GM10248 (cell line): ENCODE measurements at regions not wholly inside any gene's neighbourhood (a gene's known extent, or its start where the extent isn't known, plus 50 kb on each side); places are given as distances from the start of the nearest gene placed in this dataset.
"Not testable (repeated sequence)": the region's sequence is repeated elsewhere in the genome, so short reads cannot be mapped to it uniquely, and the experiment has no call there.

Source experiments
- CTCF ChIA-PET: fragments of 300-600 bp; sonication (Branson Sonifier 250); formaldehyde crosslinking; extraction: SDS; loops from one replicate; lab custom pipeline; 2021; ENCODE audit warnings: antibody characterized with exemption; lab: Yijun Ruan, JAX
- POLR2A ChIA-PET: fragments of 350-650 bp; sonication (Branson Sonifier 250); formaldehyde crosslinking; extraction: SDS; loops from one replicate; lab custom pipeline; 2020; ENCODE audit warnings: antibody characterized with exemption; lab: Yijun Ruan, JAX
- DNase-seq: peaks from one replicate; pipeline ENCODE4 v3.0.0; 2012; ENCODE audit errors: extremely low spot score
- CTCF ChIP-seq: IDR thresholded peaks from 2 replicates; pipeline ENCODE4 v1.5.1; 2012; ENCODE audit warnings: mild to moderate bottlenecking, low read depth; ENCODE audit errors: extremely low read depth, missing control alignments, control extremely low read depth

GRCh38 chr13:83086088-83086487, 796.2 kb downstream of the SLITRK1 start:
- CTCF ChIA-PET: interaction anchor here (1.0 kb wide), 1 partner anchor 10 kb away, joined by 4 read pairs; no protein-coding TSS in a partner anchor
- no peak for TF ChIP-seq CTCF
- POLR2A ChIA-PET: no interaction called here
- no peak for DNase-seq

- ChIA-PET POLR2A (no interaction called here), CTCF (no interaction called here)
- no peak for TF ChIP-seq CTCF
- DNase-seq: no peak
These were observed 796.9 kb downstream of the SLITRK1 start for GRCh38 chr13:83085186-83085900.

- no peak for DNase-seq
- ChIA-PET CTCF (no interaction called here), POLR2A (no interaction called here)
- no peak for TF ChIP-seq CTCF
These were observed 804.8 kb downstream of the SLITRK1 start for GRCh38 chr13:83077499-83077898.

GRCh38 chr13:83073930-83074329, 808.3 kb downstream of the SLITRK1 start:
- POLR2A ChIA-PET, CTCF ChIA-PET, DNase-seq: not testable (repeated sequence)

- ChIA-PET POLR2A (no interaction called here), CTCF (no interaction called here)
- no peak for DNase-seq
- TF ChIP-seq CTCF: no peak
These were observed 817.2 kb downstream of the SLITRK1 start for GRCh38 chr13:83065108-83065507.

- DNase-seq: no peak
- ChIA-PET POLR2A (no interaction called here), CTCF (no interaction called here)
- no peak for TF ChIP-seq CTCF
These were observed 825.2 kb downstream of the SLITRK1 start for GRCh38 chr13:83057119-83057518.

GRCh38 chr13:83056269-83056668, 826.0 kb downstream of the SLITRK1 start:
- no peak for DNase-seq
- CTCF ChIA-PET: no interaction called here
- POLR2A ChIA-PET: no interaction called here
- no peak for TF ChIP-seq CTCF
